ENCODE measurements at regions not wholly inside any gene's neighbourhood (a gene's known extent, or its start where the extent isn't known, plus 50 kb on each side); places are given as distances from the start of the nearest gene placed in this dataset.

DNA sequence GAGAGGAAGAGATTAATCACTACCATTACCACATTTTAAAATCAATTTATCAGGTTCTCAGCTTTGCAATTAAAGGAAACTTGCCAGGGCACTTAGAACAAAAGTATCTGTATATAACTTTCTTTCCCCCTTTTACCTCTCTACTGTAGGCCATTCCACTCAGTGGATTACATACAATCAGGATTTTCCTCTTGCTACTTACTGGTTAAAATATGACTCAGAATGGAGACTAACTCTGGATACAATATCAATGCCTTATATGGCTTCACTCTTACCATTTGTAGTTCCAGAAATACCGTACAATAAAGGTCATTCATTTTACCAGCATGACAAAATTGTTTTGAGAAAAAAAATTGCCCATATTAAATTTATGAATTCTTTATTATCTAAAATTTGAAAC, 706.8 kb downstream of the KCNA4 start:
- no peak for DNase-seq (ENCODE audit: low spot score)

DNA sequence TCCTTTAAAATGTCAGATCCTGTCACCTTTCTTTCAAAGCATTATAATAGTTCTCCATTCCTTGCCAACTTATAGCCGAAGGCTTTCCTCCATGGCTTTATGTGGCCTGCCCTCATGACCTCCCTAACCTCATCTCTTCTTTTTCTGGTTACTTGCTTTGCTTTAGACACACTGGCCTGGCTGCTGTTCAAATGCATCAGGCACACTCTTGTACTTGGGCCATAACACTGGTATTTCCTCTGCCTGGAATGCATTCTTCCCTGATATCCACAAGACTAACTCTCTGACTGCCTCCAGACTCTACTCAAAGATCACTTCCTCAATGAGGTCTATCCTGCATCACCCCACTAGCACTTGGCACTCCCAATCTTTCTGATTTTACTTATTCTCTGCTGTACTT, 710.3 kb downstream of the KCNA4 start:
- DNase-seq (ENCODE audit: low spot score): no peak

DNA sequence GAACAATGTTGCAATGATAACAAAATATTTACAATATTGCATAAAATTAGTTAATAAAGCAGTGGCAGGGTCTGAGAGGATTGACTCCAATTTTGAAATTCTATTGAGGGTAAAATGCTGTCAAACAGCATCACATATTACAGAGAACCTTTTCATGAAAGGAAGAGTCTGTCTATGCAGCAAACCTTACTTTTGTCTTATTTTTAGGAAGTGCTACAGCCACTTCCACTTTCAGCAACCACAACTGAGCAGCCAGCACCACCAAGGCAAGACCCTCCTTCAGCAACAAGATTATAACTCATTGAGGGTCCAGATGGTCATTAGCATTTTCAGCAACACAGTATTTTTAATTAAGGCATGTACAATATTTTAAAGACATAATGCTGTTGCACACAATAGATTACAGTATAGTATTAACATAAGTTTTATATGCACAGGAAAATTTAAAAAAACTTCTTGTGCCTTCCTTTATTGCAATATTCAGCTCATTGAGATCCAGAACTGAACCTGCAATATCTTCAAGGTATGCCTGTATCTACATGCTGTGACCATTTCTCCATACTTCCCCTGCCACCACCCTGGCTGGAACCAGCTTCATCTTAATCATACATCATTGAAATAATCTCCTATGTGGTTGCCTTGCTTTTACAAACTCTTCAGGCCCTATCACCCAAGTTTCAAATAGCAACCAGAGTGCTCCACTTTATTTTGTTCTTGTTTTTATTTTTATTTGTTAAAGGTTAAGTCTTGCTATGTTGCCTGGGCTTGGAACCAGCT, 711.2 kb downstream of the KCNA4 start:
- DNase-seq (ENCODE audit: low spot score): no peak

DNA sequence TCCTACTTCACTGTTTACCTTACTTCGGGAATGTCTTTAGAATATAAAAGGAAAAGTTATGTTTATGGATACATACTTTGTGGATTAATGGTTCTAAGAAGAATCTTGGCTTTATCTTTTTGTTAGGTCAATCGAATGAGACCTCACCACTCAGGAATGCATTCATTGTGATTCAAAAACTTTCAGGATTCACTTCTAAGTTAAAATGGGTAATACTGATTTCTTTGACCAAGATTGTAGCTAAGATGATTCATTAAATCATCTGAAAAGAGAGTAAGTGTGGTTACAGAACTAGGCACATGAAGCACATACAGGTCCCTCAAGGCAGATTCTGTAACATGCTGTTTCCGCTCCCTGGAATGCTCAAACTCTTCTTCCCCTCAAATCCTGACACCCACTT, 716.4 kb downstream of the KCNA4 start:
- no peak for DNase-seq (ENCODE audit: low spot score)

DNA sequence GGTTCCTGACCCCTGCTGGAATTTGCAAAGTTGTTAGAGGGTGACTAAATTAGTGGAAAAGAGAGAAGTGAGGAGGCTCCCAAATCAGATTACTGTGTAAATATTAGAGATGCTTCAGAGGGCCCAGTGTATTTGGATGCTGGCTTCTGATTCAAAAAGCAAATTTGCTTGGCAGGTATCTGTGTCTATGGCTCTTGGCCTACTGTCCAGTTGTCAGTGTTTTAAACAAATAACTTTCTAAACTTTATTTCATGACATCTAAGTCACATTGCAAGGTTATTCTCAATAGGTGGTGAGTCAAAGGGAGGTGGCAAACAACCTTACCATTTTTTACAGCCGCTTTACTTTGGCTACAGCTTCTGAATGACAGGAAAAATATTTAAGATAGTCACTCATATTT, 720.1 kb downstream of the KCNA4 start:
- no peak for DNase-seq (ENCODE audit: low spot score)

DNA sequence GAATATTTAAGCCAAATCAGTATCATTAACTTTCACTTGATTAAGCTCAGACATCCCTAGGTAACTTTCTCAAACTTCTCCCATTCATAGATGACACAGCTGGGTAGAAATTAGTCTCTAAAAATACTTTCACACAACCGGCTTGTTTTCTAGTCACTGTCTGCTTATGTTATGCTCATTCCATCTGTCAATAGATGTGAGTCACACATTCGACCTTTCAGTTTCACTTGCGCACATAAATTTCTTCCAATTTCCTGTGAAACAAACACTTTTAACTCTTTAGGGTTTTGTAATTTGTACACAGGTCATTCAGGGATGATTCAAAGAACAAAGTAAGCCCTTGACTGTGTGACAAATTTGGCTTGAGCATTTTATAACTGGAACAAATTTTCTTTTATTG, 723.0 kb downstream of the KCNA4 start:
- DNase-seq (ENCODE audit: low spot score): peak; percentile 19

DNA sequence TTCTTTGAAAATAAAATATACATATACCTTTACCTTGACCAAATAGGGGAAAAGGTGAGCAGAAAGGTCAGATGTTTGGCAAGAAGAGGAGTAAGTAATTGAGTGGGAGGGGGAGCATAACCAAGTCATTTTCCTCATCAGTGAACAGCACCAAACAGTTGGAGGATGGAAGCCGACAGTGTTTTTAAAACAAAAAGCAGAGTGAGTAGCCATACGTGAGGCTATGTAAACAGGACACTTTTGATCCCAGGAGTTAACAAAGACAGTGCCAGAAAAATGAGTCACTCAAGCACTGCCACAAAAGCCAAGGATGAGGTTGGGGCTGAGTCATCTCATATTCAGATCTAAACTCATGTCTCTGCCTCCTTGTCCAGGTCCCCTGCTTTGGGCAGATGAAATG, 734.7 kb downstream of the KCNA4 start:
- DNase-seq (ENCODE audit: low spot score): peak; percentile 15

DNA sequence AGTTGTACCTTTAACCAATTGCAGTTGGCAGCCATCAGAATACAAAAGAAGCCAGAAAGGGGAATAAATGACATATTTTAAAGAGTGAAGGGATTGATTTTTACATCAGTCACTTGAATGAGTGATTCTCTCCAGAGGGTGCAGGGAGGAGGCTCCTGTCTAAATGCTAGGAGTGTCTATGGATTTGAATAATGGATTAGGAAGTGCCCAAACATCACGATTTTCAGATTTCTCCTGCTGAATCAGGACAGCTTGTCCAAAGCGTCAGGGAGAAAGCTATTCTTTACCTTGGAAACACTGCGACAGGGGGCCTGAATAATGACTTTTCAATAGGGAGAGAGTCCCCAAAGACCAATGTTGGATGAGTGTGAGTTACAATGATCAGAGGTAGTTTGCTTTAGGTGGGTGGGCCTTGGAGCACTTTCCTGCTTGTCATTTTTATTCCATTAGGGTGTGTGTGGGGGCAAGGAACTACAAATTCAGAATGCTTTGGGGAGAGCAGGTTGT, 735.5 kb downstream of the KCNA4 start:
- no peak for DNase-seq (ENCODE audit: low spot score)

DNA sequence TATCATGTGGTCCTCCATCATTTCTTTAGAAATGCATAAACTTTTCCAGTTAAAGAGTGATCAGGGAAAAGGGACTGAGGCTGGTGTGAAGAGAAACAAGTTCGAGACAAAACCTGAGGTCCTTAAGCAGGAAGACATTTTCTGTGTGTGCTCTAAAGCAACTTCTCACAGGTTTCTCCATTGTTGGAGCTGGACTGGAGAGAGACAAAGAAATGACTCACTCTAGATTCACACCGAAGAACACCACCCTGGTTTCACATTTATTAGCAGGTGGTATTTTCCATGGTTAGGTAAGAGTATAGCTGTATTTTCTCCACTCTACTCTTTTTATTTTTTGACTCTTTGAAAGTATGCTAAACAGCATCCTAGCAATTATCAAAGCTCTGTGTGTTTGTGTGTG, 736.4 kb downstream of the KCNA4 start:
- no peak for DNase-seq (ENCODE audit: low spot score)

DNA sequence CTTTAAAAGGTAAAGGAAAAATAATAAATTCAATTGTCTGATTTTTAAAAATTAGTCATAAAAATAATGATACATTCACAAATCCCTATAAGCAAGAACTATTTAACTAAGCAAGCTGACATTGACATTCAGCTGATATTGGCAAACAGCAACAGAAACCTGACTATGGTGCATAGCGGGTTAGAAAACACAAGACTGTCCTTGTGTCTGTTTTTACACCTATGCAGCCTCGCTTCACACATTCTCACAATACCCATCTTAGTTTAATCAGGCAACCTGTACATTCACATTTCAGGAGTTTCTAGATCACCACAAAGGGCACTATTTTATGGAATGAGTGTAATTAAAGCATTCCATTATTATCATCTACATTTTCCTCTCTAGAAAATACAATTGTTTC, 737.1 kb downstream of the KCNA4 start:
- DNase-seq (ENCODE audit: low spot score): no peak

DNA sequence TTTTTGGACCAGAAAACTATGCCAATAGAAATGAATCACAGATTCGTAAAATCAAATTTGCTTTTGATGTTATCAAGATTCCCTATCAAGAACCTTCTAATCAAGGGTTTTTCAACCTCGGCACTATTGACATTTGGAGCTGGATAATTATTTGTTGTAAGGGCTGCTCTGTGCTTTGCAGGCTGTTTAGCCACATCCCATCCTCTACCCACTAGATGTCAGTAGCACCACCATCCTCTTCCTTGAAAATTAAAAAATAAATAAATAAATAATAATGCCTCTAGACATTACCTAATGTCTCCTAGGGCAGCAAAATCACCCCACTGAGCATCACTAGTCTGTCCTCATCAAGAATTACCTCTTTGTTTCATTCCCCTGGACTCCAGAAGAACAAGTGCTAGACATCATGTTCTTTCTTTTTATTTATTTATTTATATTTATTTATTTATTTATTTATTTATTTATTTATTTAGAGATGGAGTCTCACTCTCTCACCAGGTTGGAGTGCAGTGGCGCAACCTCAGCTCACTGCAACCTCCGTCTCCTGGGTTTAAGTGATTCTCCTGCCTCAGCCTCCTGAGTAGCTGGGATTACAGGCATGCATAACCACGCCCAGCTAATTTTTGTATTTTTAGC, 744.7 kb downstream of the KCNA4 start:
- DNase-seq (ENCODE audit: low spot score): no peak

DNA sequence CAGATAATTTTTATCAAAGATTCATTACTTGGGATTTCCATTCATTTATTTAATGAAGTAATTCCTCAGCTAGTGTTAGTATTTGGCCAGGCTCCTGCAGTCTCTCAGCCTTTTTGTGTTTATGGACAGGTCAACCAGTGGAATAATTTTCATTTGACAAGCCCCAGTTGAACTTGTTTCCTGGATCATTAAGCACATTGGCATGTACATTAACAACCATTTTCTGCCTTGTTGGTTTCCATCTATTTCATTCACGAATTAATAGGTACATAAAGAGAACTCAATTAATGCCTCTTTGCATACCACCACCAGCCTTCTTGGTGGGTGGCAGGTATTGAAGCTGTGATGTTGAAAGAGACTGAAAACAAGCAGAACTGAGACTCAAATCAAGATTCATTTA, 745.2 kb downstream of the KCNA4 start:
- no peak for DNase-seq (ENCODE audit: low spot score)

DNA sequence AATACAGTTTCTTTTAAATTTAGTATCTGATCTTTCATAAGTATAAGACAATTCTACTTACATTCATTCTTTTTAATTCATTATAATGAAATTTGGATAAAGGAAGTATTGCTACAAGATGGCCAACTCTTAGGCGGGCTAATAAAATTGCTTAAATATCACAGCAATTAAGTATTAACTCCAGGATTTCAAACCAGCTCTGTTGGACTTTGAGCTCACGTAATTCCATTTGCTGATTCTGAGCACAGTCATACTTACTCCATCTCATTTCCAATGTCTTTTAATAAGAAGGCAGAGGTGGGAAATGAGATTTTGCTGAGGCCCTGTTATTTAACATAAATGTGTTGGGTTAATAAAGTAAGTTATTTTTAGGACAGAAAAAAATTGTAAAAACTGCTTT, 748.1 kb downstream of the KCNA4 start:
- DNase-seq (ENCODE audit: low spot score): peak; percentile 24

DNA sequence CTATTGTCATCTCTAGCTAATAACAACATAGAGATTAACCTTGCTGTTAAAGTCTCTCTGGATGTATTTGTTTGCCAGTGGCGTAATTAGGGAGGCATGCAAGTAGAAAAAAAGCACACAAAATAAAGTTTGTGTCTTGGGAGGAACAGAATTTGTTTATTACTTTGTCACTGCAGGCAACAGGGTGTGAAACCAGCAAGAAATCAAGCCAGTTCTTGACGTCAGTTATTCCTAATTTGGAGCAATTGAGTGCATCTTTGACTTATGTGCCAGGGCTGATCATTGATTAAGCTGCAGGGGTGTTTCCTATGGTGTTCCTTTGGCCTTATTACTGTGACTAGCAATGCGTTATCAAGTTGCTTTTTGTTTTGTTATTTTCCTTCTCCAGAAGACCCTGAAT, 751.0 kb downstream of the KCNA4 start:
- DNase-seq (ENCODE audit: low spot score): no peak

DNA sequence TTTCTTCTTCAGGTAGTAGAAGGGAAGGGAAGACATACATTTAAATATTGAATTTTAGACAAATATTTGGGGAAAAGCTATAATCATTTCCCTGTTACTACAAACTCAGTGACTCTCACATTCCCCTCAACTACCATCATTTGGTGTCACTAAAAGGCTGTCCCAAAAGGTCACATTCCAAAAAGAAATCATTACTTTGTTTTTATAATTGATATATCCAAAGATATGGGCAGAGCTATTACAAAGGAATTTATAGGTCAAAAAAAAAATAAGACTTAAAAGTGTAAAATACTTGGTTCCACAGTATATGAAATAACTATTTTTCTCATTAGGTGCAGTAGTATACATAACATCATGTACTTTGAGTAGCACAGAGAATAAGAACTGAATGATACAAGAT, 751.4 kb downstream of the KCNA4 start:
- no peak for DNase-seq (ENCODE audit: low spot score)

DNA sequence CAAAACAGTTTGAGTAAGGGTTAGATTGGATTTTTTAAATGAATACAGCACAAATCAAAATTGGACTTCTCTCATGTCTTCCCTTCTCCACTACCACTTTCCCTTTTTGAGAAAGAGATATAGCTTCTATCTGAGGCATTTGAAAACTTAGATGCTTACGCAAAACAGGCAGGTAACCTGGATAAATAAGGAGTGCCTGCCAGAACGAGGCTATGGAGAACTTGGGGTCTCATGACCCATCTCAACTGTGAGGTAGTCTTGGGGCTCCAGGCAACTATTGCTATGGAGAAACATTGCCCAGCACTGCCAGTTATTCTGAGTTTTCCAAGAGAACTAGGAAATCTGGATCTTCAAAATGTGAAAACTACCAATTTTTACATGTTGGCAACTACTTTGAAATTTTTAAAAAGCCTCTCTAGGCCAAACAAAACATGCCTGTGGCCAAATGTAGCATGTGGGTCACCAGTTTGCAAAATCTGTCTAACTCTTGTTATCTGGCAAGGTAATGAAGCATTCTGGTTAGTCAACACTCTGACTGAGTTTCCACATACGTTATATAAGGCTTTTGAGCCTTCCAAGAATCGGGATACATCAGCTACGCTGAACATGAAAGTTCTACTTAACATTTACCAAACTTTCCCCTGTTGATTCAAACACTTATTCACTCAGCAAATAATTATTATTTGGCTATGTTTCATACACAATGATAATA, 752.7 kb downstream of the KCNA4 start:
- DNase-seq (ENCODE audit: low spot score): no peak

DNA sequence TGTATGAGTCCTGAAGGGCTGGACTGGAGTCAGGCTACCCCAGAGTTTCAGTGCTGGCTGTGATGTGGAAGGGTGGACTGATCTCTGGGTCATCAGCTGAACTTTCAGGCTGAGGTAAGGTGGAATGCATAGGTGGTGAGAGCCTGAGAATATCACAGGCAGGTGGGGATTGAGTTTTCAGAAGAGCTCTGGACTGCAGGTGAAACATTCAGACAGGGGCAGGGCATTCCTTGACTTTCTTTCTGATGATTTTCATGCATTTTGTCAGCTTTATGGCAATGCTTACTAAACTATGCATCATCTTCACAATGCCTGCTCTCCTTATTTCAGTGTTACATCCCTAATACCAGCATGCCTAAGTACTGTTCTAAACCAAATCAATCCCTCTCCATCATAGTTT, 755.0 kb downstream of the KCNA4 start:
- DNase-seq (ENCODE audit: low spot score): no peak

DNA sequence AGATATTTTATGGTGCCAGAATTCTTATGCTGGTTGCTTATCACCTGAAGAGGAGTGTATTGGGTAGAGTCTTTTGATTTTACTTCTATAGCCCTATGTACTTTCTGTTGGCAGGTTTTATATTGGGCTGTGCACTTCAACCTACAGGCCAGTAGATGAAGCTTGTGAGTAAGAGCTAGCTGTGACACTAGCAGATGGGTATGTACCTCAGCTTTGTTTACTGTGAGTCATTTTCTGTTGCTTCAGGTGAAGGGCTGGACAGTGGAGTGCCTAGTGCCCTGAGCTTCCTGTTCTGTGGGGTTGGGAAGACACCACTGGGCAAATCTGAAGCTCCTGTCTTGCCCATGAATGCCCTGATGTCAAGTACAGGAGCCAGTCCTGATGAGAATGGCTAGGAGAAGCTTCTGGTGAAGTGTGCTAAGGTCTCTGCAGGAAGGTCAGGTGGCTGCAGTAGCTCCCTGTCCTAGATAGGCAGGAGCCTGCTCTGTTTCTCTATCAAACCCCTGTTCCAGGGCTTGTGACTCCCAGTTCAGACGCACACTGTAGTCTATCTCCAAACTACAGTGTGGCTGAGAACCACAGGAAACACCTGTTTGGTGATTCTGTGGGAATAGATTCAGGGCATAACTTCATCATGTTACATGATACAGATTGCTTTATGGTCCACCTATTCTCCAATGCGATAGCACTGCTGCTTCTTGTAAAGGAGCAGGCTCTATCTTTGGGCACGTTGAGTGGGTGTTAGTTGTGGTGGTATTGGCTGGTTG, 755.7 kb downstream of the KCNA4 start:
- DNase-seq (ENCODE audit: low spot score): no peak

DNA sequence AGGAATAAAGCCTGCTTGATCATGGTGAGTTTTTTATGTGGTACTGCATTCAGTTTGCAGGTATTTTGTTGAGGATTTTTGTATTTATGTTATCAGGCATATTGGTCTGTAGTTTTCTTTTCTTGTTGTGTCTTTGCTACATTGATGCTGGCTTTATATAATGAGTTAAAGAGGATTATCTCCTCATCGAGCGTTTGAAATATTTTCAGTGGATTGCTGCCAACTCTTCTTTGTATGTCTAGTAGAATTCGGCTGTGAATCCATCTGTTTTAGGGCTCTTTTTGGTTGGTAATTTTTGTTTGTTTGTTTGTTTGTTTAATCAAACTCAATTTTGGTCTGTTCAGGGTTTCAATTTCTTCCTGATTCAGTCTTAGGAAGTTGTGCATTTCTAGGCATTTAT, 758.4 kb downstream of the KCNA4 start:
- no peak for DNase-seq (ENCODE audit: low spot score)

DNA sequence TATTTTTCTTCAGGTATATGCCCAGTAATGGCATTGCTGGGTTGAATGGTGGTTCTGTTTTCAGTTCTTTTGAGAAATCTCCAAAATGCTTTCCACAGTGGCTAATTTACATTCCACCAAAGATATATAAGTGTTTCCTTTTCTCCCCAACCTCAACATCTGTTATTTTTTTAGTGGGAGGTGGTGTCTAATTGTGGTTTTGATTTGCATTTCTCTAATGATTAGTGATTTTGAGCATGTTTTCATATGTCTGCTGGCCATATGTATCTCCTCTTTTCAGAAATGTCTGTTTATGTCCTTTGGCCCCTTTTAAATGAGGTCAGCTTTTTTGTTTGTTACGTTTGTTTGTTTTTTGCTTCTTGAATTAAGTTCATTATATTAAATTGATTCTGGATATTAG, 760.2 kb downstream of the KCNA4 start:
- no peak for DNase-seq (ENCODE audit: low spot score)

DNA sequence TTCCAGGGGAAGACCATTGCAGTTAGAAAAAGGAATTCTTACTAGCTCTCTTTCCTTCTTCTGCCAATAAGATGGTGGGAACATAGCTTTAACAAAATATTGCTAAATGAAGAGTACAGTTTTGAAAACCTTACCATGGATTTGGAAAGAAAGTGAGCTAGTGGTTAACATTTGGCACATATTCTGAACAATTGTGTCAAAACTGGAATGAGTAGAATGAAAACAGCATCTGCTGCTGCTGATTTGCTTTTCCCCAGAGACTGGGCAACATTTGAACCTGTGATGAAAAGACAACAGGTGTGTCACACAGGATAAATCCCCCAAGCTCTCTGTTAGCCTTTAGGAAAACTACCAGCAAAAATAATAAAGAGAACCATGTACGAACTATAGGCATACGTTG, 761.4 kb downstream of the KCNA4 start:
- no peak for DNase-seq (ENCODE audit: low spot score)

DNA sequence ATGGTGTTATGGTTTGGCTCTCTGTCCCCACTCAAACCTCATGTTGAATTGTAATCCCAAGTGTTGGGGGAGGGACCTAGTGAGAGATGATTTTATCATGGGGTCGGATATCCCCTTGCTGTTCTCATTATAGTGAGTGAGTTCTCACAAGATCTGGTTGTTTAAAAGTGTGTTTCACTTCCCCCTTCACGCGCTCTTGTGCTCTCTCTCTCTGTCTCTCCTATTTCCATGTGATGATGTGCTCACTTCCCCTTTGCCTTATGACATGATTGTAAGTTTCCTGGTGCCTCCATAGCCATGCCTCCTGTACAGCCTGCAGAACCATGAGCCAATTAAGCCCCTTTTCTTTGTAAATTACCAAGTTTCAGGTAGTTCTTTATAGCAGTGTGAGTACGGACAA, 765.1 kb downstream of the KCNA4 start:
- no peak for DNase-seq (ENCODE audit: low spot score)
